ENCODE measurements at regions not wholly inside any gene's neighbourhood (a gene's known extent, or its start where the extent isn't known, plus 50 kb on each side); places are given as distances from the start of the nearest gene placed in this dataset.

GRCh38 chr10:78873413-78873812 is 195.4 kb upstream of the ZMIZ1 start:
- DNase-seq (ENCODE audit: low read depth in 2 of 3, low spot score in 1 of 3): no peak

GRCh38 chr10:78875331-78875877 is 193.4 kb upstream of the ZMIZ1 start:
- DNase-seq (ENCODE audit: low read depth in 2 of 3, low spot score in 1 of 3): no peak

- no peak for DNase-seq (ENCODE audit: low read depth in 2 of 3, low spot score in 1 of 3)
Observed at GRCh38 chr10:78875932-78876331, 192.8 kb upstream of the ZMIZ1 start.

- no peak for DNase-seq (ENCODE audit: low read depth in 2 of 3, low spot score in 1 of 3)
Observed at GRCh38 chr10:78876449-78876848, 192.3 kb upstream of the ZMIZ1 start.

- DNase-seq (ENCODE audit: low read depth in 2 of 3, low spot score in 1 of 3): no peak
Observed at GRCh38 chr10:78879621-78880020, 189.1 kb upstream of the ZMIZ1 start.

- DNase-seq (ENCODE audit: low read depth in 2 of 3, low spot score in 1 of 3): no peak
Observed at GRCh38 chr10:78886129-78886528, 182.6 kb upstream of the ZMIZ1 start.

- DNase-seq (ENCODE audit: low read depth in 2 of 3, low spot score in 1 of 3): no peak
Observed at GRCh38 chr10:78889536-78890063, 179.2 kb upstream of the ZMIZ1 start.

- DNase-seq (ENCODE audit: low read depth in 2 of 3, low spot score in 1 of 3): no peak
Observed at GRCh38 chr10:78890506-78890905, 178.3 kb upstream of the ZMIZ1 start.

- no peak for DNase-seq (ENCODE audit: low read depth in 2 of 3, low spot score in 1 of 3)
Observed at GRCh38 chr10:78891741-78892140, 177.0 kb upstream of the ZMIZ1 start.

- no peak for DNase-seq (ENCODE audit: low read depth in 2 of 3, low spot score in 1 of 3)
Observed at GRCh38 chr10:78892338-78893176, 176.2 kb upstream of the ZMIZ1 start.

- DNase-seq (ENCODE audit: low read depth in 2 of 3, low spot score in 1 of 3): no peak
Observed at GRCh38 chr10:78893217-78893616, 175.5 kb upstream of the ZMIZ1 start.

GRCh38 chr10:78894089-78894840 is 174.5 kb upstream of the ZMIZ1 start:
- DNase-seq (ENCODE audit: low read depth in 2 of 3, low spot score in 1 of 3): no peak

- DNase-seq (ENCODE audit: low read depth in 2 of 3, low spot score in 1 of 3): no peak
Observed at GRCh38 chr10:78894841-78895195, 173.9 kb upstream of the ZMIZ1 start.

GRCh38 chr10:78895469-78895868 is 173.3 kb upstream of the ZMIZ1 start:
- no peak for DNase-seq (ENCODE audit: low read depth in 2 of 3, low spot score in 1 of 3)

- DNase-seq (ENCODE audit: low read depth in 2 of 3, low spot score in 1 of 3): no peak
Observed at GRCh38 chr10:78896159-78896928, 172.4 kb upstream of the ZMIZ1 start.

- no peak for DNase-seq (ENCODE audit: low read depth in 2 of 3, low spot score in 1 of 3)
Observed at GRCh38 chr10:78898341-78899097, 170.2 kb upstream of the ZMIZ1 start.

- DNase-seq (ENCODE audit: low read depth in 2 of 3, low spot score in 1 of 3): no peak
Observed at GRCh38 chr10:78899098-78899754, 169.5 kb upstream of the ZMIZ1 start.

GRCh38 chr10:78899996-78900714 is 168.6 kb upstream of the ZMIZ1 start:
- DNase-seq (ENCODE audit: low read depth in 2 of 3, low spot score in 1 of 3): no peak

- DNase-seq (ENCODE audit: low read depth in 2 of 3, low spot score in 1 of 3): no peak
Observed at GRCh38 chr10:78900715-78901430, 167.9 kb upstream of the ZMIZ1 start.

Measured in stimulated activated CD4-positive, alpha-beta T cell treated with anti-CD3 and anti-CD28 coated beads, Interleukin-12 subunit alpha, Interleukin-12 subunit beta, amount 100 ng/mL, for 48 hours (primary cell).